Peyer's patch (tissue), 4 donors: ENCODE measurements at regions not wholly inside any gene's neighbourhood (a gene's known extent, or its start where the extent isn't known, plus 50 kb on each side); places are given as distances from the start of the nearest gene placed in this dataset.

Source experiments
- CTCF ChIP-seq, 6 experiments: fragments of 450-650 bp in 4 of 6; fragments of 200-600 bp in 2 of 6; sonication (generic) in 1 of 6; IDR thresholded peaks; one replicate each; pipeline ENCODE4 v1.5.1; 2017 to 2019; ENCODE audit warnings: antibody characterized with exemption in 6 of 6, mild to moderate bottlenecking in 3 of 6, moderate library complexity in 1 of 6
- POLR2A ChIP-seq, 2 donors: fragments of 450-650 bp; IDR thresholded peaks; one replicate each; pipeline ENCODE4 v1.5.1; 2017; ENCODE audit warnings: antibody characterized with exemption in 2 of 2, mild to moderate bottlenecking in 2 of 2, moderate library complexity in 2 of 2

- TF ChIP-seq POLR2A (IDR thresholded peaks at IDR 0.05), result no peak
- TF ChIP-seq CTCF (IDR thresholded peaks at IDR 0.05), result no peak
These were observed 746.3 kb downstream of the CPS1 start for GRCh38 chr2:211302676-211303075.
